ENCODE measurements at regions not wholly inside any gene's neighbourhood (a gene's known extent, or its start where the extent isn't known, plus 50 kb on each side); places are given as distances from the start of the nearest gene placed in this dataset.

- TF ChIP-seq, protein P1, sequence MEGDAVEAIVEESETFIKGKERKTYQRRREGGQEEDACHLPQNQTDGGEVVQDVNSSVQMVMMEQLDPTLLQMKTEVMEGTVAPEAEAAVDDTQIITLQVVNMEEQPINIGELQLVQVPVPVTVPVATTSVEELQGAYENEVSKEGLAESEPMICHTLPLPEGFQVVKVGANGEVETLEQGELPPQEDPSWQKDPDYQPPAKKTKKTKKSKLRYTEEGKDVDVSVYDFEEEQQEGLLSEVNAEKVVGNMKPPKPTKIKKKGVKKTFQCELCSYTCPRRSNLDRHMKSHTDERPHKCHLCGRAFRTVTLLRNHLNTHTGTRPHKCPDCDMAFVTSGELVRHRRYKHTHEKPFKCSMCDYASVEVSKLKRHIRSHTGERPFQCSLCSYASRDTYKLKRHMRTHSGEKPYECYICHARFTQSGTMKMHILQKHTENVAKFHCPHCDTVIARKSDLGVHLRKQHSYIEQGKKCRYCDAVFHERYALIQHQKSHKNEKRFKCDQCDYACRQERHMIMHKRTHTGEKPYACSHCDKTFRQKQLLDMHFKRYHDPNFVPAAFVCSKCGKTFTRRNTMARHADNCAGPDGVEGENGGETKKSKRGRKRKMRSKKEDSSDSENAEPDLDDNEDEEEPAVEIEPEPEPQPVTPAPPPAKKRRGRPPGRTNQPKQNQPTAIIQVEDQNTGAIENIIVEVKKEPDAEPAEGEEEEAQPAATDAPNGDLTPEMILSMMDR (conservative IDR thresholded peaks at IDR 0.05; ENCODE audit: low read length): no peak
- TF ChIP-seq EZH2phosphoT487 (IDR thresholded peaks at IDR 0.05; ENCODE audit: borderline replicate concordance, low read depth, low read length): no peak
Observed at GRCh38 chr12:91311081-91311480, 128.5 kb upstream of the DCN start.
